Hematopoietic multipotent progenitor cell (in vitro differentiated cells): ENCODE measurements at regions not wholly inside any gene's neighbourhood (a gene's known extent, or its start where the extent isn't known, plus 50 kb on each side); places are given as distances from the start of the nearest gene placed in this dataset.

ENCODE experiments used
- DNase-seq, 3 donors: peaks; one replicate each; pipeline ENCODE4 v3.0.0-alpha.2; 2011 to 2015; ENCODE audit warnings: low read depth in 2 of 3, low spot score in 2 of 3

DNA sequence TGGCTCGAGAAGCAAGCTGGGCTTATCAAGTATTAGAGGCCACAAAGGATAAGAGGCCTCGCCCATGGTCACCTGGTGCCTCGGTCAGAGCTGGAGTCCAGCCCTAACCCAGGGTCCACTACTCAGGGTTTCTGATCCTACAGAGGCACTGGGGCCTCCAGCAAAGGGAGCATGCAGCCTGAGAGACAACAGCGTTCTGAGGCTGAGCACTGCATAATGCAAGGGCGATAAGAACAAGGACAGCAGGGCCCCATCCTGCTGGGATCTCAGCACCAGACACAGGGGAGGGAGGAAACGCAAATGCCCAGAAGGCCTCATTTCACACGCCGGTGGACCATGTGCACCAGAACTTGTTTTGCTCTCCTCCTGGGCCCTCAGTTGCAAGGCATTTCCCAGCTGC, 63.0 kb downstream of the C5orf15 start:
- no peak for DNase-seq

DNA sequence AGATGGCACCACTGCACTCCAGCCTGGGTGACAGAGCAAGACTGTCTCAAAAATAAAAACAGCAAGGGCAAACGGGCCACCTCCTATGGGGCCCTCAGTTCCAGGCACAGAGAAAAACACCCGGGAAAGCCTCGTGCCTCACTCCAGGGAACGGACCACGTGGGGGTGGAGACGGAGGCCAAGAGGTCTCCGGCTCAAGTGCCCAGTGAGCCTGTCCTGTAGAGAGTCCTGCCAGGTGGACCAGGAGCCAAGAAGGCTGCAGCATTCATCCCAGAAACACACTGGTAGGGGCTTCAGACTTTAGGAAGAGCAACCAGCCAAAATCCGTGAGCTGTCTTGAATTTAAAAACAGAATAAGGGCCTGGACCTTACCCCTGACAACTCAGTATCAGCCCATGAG, 63.8 kb downstream of the C5orf15 start:
- DNase-seq, result no peak

- DNase-seq, result no peak
These were observed 65.8 kb downstream of the C5orf15 start for GRCh38 chr5:133902511-133903118.

DNA sequence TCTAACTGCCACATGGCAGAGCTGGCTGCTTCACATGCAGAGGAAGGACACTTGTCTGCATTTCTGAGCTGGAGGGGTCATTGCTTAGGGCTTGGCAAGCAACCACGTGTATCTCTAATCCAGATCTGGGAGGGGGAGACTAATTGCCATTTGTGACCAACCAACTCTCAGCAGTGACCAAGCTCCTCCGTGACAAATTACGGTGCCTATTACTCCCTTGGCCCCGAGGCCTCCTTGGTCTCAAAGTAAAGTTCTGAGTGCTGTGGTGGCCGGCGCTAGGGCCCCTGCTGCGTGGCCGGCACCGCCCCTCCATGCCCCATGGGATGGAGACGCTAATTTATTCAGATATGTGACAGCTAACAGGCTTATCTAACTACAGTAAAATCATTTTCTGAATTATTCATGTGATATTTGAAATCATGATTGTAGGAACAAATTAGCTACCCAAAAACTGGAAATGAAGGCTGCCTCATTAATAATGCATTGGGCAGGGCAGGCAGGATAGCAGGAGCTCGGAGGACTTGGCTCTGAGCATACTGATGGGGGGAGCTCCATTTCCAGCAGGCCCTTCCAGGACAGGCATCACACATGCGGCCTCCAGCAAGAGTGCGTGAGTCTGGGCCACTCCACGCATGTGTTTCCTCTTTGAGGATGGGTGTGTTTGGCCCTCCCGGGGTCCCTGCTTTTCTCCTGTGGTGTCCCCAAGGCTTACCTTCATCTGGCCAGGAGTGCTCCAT, 67.7 kb downstream of the C5orf15 start:
- DNase-seq, result no peak

GRCh38 chr5:133899506-133899905, 68.9 kb downstream of the C5orf15 start:
- no peak for DNase-seq

DNA sequence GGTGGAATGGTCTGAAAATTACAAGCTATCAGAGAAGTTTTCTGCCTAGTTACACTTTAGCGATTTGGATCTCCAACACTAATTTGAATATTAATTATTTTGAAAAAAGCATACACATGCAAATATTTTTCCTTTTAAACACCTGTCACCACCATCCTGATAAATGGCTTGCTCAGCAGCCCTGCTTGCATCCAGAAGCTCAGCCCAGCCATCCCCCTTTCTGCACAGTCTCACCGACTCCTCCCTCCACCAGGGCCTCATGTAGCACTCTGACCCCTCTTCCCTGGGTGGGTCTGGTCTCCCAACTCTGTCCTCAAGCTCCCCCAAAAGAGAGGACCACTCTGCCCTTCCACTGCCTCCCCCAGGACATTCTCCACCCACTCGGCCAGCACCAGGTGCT, 70.0 kb downstream of the C5orf15 start:
- DNase-seq, result no peak

DNA sequence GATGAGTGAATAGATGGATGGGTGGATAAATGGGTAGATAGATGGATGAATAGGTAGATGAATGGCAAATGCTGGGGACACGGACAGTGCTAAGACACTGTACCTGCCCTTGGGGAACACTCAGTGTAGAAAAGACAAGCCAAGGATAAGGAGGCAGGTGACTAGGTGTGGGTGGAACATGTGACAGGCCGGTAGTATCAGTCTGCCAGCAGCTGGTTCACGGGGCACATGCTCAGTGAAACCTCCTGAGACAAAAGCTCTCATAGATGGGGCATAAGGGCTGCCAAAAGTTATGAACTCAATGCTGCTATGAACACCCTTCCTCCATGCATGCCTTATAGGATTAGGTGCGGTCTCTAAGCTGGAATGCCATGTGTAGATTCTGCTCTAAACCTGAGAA, 71.0 kb downstream of the C5orf15 start:
- DNase-seq, result no peak

- no peak for DNase-seq
These were observed 71.6 kb downstream of the C5orf15 start for GRCh38 chr5:133896873-133897272.

DNA sequence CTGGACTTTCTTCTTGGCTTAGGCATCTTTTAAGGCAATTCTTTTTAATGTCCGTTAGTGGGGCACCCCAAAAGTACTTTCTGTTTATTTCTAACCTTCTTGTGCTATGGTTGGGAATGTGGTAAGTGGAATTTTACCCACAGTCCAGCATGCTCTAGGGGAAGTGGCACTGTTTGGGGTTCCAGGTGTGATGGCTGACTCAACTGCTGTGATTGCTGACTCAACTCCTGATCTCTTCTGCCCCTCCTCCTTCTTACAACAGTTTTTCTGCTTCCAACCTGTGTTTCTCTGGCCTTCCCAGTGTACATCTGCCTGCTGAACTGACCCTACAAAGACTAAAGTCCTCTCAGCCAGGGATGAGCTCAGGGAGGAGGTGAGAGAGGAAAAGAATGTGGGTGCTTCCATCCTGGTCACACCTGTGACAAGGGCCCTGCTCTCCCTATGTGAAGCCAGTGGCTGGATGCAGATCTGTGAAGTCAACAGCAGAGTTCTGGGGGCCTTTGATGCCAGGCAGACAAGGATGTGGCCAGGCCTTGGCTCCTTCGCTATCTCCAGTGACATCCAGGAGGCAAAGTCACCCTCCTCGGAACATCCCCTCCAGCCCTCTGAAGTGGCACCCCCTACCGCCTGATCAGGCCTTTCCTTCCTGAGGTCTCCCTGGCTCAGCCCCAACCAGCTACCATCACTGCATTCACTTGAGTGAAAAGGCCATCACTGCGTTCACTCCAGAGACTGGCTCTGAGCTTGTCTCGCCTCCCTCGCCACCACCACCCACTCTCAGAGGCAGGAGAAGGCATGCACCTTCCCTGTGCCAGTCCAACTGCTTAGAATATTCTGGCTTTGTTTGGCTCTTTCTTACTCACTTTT, 72.2 kb downstream of the C5orf15 start:
- no peak for DNase-seq

- DNase-seq, result no peak
These were observed 74.3 kb downstream of the C5orf15 start for GRCh38 chr5:133894143-133894542.

- DNase-seq, result no peak
These were observed 75.7 kb downstream of the C5orf15 start for GRCh38 chr5:133892774-133893173.

DNA sequence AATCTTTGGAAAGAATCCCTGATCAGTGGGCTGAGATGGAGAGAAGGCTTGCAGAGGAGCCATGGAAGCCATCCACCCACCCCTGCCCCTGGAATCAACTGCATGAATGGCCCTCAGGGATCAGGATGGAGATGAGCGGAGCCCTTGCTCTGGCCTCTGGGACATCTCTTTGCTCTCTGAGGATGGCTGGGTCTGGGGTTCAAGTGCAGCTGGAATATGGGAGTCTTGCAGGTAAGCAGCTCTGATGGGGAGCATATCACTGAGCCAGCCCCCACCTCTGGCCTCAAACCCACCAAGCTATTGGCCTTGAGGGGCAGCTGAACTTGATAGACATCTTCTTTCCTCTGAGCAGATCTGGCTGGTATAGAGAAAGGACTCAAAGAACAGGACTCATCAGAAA, 76.1 kb downstream of the C5orf15 start:
- DNase-seq, result no peak

- no peak for DNase-seq
These were observed 77.0 kb downstream of the C5orf15 start for GRCh38 chr5:133891390-133891789.

GRCh38 chr5:133890776-133891280, 77.6 kb downstream of the C5orf15 start:
- no peak for DNase-seq

DNA sequence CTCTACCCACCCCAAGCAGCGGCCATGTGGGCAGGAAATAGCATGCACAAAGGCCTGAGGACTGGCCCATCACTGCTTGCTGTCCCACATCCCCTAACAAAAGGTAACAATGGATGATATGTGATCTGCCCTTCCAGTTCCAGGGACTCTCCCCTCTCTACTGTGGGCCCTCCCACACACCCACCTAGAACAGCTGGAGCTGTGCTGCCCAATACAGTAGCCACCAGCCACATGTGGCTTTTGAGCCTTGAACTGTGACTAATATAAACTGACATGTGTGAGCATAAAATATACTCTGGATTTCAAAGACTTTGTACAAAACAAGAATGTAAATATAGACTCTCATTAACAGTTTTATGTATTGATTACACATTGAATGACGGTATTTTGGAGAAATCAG, 78.1 kb downstream of the C5orf15 start:
- no peak for DNase-seq

- DNase-seq, result no peak
These were observed 79.0 kb downstream of the C5orf15 start for GRCh38 chr5:133889271-133889905.

DNA sequence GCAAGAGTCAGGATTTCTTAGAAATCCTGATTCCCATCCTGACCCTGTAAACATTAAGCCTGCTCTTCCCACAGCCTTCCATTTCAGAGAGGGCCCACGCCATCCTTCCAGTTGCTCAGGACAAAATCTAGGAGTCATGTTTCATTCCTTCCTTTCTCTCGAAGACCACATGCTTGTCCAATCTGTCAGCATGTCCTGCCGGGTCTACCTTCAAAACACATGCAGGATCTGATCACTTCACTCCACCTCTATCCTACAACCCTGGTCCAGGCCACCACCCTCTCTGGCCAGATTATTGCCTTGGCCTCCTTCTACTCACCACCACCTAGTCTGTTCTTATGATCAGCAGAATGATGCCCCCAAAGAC, 79.8 kb downstream of the C5orf15 start:
- DNase-seq, result no peak

GRCh38 chr5:133885566-133885965, 82.9 kb downstream of the C5orf15 start:
- no peak for DNase-seq

DNA sequence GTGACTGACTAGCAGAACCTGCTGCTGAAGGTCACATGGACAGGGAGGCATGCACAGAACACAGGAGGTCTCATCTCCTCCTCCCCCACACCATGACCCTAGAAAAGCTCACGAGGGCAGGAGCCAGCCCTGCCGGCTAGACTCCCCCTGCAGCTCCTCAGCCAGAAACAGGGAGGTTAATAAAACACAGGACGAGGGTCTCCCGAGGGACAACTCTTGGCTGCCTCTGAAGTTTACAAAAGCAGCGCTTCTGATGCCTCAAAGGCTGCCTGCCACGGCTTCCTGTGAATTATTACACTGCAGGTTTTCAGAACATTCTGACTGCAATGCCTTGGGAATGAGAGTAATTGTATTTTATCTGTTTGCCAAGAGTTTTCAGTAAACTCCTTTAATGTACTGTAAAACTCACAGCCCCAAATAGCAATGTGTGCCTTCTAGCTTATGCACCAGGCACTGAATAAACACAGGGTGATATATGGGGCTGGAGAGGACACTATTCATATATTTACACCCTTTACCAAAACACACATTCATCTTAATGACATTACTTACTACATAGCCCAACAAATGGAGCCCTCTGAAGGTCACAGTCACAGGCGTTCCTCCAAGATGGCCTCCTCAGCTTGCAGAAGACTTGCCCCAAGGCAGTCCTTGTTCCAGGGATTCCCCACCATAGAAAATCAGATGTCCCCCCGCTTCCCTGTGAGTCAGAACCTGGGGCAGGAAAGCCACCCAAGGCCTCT, 83.7 kb downstream of the C5orf15 start:
- no peak for DNase-seq

DNA sequence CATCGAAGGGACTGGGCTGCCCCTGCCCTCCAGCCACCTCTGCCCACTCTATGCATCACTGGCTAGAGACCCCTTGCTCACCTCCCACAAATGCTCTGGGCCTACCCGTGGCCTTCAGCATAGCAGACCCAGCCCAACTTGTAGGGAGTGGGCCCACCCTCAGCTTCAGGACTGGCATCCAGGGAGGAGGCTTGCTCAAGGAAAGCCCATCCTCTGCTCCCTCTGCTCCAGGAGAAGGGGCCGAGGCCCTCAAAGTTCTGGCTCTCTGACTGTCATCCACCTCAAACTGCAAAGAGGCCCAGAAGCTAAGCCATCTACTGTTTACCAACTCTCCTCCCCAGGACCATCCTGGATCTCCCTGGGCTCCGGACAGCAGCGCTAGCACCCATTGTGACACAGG, 84.5 kb downstream of the C5orf15 start:
- no peak for DNase-seq
